GM06990 (cell line): ENCODE measurements at regions not wholly inside any gene's neighbourhood (a gene's known extent, or its start where the extent isn't known, plus 50 kb on each side); places are given as distances from the start of the nearest gene placed in this dataset.

Experiments
- DNase-seq: peaks from one replicate; pipeline ENCODE4 v3.0.0-alpha.2; 2011; ENCODE audit not compliant: insufficient read length; ENCODE audit errors: extremely low read depth
- H3K27me3 ChIP-seq: replicated peaks from 2 replicates; pipeline ENCODE4 v1.6.0; 2011; ENCODE audit warnings: low read length; ENCODE audit not compliant: control insufficient read depth, insufficient read depth
- H3K36me3 ChIP-seq: 2 replicates; pipeline ENCODE4 v1.5.1; 2011; ENCODE audit warnings: low read length; ENCODE audit not compliant: control insufficient read depth, insufficient read depth
- H3K4me3 ChIP-seq: replicated peaks from 2 replicates; pipeline ENCODE4 v1.5.1; 2011; ENCODE audit warnings: low read depth, mild to moderate bottlenecking, control low read depth, low read length
- CTCF ChIP-seq: IDR thresholded peaks from 2 replicates; pipeline ENCODE4 v1.5.1; 2011; ENCODE audit warnings: low read length, control low read depth, mild to moderate bottlenecking, inconsistent platforms; ENCODE audit not compliant: insufficient read depth, poor library complexity, severe bottlenecking

DNA sequence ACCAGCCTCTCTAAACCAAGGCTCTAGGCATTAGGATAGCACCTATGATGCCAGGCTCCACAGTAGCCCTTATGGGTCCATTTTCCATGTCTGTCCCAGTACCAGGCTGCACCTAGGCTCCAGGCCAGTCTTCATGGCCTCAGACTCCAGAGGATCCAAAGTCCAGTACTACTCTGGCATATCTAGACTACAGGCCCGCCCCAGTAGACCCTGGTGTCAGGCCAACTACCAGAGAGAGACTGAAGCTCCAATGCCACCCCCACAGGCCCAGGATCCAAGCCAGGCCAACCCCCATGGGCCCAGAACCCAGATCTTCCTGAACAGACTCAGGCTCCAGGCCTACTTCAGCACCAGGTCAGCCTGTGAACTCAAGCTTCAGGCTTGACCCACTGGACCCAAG is 287.0 kb downstream of the KCNC2 start:
- Histone ChIP-seq H3K27me3 (no peaks in the 10 kb centered on the region), H3K36me3 (no peaks in the 10 kb centered on the region), H3K4me3 (no peak overlapping the region)
- no peak for TF ChIP-seq CTCF
- no peak for DNase-seq

DNA sequence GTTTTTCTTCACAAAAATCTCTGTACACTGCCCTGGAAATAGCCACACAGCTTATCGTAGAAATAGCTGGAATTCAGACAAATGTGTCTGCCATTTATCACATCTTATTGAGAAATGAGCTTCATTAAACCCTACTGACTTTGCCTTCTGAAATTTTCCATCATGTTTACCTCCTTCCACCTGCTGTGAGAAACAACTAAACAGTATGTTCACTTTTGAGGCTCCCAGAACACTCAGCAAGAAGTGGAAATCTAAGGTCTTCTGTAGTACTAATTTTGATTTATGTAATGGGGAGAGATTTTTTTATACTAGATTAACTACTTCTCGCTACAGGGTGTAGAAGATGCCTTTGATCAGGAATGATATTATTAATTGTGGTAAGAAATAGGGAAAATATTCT is 268.0 kb downstream of the KCNC2 start:
- no peaks in the 10 kb centered on the region for H3K27me3 ChIP-seq
- no peaks in the 10 kb centered on the region for H3K36me3 ChIP-seq
- no peak for DNase-seq
- no peak for TF ChIP-seq CTCF
- no peak overlapping the region for H3K4me3 ChIP-seq

DNA sequence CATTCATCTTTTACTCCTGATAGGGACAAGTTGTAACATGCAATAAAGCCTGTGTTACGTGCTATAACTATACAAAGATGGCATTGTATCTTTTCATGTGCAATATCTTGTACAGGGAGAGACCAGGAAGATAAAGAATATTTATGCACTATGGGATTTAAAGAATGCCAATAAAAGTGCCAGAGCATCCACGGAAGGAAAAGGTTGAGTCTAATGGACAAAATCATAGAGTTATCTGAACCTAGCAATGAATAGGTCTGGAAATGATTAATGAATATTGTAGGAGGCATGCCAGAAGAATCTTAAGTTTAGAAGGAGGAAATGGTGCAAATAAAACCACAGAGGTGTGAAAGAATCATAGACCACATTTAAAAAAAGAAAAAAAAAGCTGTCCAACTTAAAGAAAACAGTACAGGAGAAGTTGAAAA is 263.9 kb downstream of the KCNC2 start:
- TF ChIP-seq CTCF, result no peak
- Histone ChIP-seq H3K27me3 (no peaks in the 10 kb centered on the region), H3K36me3 (no peaks in the 10 kb centered on the region), H3K4me3 (no peak overlapping the region)
- DNase-seq, result no peak

DNA sequence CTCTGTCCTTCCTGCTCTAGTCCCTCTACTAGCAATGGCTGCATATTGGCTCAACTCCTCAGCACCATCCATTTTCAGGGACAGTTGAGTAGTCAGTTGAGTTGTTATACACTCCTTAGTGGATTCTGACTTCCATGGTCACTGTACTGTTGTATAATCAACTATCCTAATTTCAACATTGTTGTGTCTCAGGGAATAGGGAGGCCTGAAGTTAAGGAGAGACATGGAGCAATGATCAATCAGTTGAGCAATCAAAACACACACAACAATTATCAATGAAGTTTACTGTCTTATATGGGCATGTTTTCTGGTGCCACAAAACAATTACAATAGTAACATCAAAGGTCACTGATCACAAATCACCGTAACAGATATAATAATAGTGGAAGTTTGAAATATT is 255.9 kb downstream of the KCNC2 start:
- no peaks in the 10 kb centered on the region for H3K27me3 ChIP-seq
- no peak for DNase-seq
- H3K36me3 ChIP-seq, result no peaks in the 10 kb centered on the region
- TF ChIP-seq CTCF, result no peak
- H3K4me3 ChIP-seq, result no peak overlapping the region

DNA sequence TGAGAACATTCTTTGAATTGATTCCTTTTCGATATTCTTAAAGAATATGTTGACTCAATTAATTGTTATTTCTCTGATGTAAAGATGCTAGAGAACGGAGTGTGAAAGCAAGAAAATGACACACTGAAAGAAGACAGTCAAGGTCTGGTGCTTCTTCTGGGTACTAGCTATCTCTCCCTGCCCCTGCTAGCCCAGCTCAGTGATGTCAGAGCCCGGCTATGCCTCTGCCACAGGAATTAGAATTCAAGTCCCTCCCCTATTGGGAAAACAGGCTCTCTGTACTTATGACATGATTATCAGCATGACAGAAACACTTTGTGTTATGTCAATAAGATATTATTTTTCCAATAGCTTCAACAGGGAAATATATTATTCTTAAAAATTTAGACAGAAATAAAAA is 252.4 kb downstream of the KCNC2 start:
- DNase-seq, result no peak
- Histone ChIP-seq H3K36me3 (no peaks in the 10 kb centered on the region), H3K27me3 (no peaks in the 10 kb centered on the region), H3K4me3 (no peak overlapping the region)
- no peak for TF ChIP-seq CTCF

DNA sequence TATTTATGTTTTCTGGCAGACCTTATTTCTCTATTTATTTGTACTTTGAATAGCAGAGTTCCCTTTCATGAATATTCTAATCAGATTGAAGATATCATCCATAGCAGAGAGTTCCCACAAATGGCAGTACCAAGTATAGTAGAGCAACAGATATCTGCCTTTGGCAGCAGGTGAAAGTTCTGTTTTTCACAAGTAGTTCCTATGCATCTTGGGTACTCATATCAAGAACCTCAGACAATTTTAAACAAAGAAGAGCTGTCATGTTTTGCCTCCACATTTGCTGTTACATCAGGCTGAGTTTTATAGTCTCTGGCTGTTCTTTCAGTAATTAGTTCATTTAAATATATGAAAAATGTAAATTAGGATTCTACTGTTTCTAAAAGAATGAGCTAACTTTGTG is 252.0 kb downstream of the KCNC2 start:
- Histone ChIP-seq H3K27me3 (no peaks in the 10 kb centered on the region), H3K4me3 (no peak overlapping the region), H3K36me3 (no peaks in the 10 kb centered on the region)
- no peak for DNase-seq
- no peak for TF ChIP-seq CTCF
